H9 (cell line): ENCODE measurements at regions not wholly inside any gene's neighbourhood (a gene's known extent, or its start where the extent isn't known, plus 50 kb on each side); places are given as distances from the start of the nearest gene placed in this dataset.
"Not testable (repeated sequence)": the region's sequence is repeated elsewhere in the genome, so short reads cannot be mapped to it uniquely, and the experiment has no call there.

Experiments used
- DNase-seq: peaks from one replicate; pipeline ENCODE4 v3.0.0-alpha.2; 2017
- H2AFZ ChIP-seq: one replicate; pipeline ENCODE4 v1.6.1; 2013; ENCODE audit warnings: mild to moderate bottlenecking, low read length, control low read depth, moderate library complexity
- H2AK5ac ChIP-seq: 2 replicates; pipeline ENCODE4 v1.6.1; 2013; ENCODE audit warnings: low read length, control low read depth, mixed read lengths; ENCODE audit not compliant: insufficient read length
- H2BK120ac ChIP-seq: one replicate; pipeline ENCODE4 v1.6.1; 2013; ENCODE audit warnings: low read depth, mild to moderate bottlenecking, low read length, control low read depth, inconsistent platforms; ENCODE audit not compliant: poor library complexity, severe bottlenecking
- H2BK12ac ChIP-seq: 2 replicates; pipeline ENCODE4 v1.6.1; 2013; ENCODE audit warnings: low read length, control low read depth, mixed read lengths, low read depth; ENCODE audit not compliant: insufficient read length
- H2BK15ac ChIP-seq: 2 replicates; pipeline ENCODE4 v1.6.1; 2013; ENCODE audit warnings: low read depth, low read length, control low read depth
- H2BK20ac ChIP-seq: one replicate; pipeline ENCODE4 v1.6.1; 2013; ENCODE audit warnings: low read depth, mild to moderate bottlenecking, low read length, control low read depth, inconsistent platforms; ENCODE audit not compliant: poor library complexity, severe bottlenecking
- H2BK5ac ChIP-seq: 2 replicates; pipeline ENCODE4 v1.6.1; 2013; ENCODE audit warnings: low read length, control low read depth, mixed read lengths; ENCODE audit not compliant: insufficient read length
- H3K14ac ChIP-seq: 2 replicates; pipeline ENCODE4 v1.6.1; 2013; ENCODE audit warnings: low read length, control low read depth; ENCODE audit not compliant: insufficient read depth
- H3K18ac ChIP-seq: 2 replicates; pipeline ENCODE4 v1.6.1; 2013; ENCODE audit warnings: low read depth, mild to moderate bottlenecking, mixed read lengths, low read length, control low read depth; ENCODE audit not compliant: insufficient read length
- H3K23ac ChIP-seq: 2 replicates; pipeline ENCODE4 v1.6.1; 2013; ENCODE audit warnings: low read length, control low read depth, mixed read lengths, low read depth; ENCODE audit not compliant: insufficient read length
- H3K23me2 ChIP-seq: 2 replicates; pipeline ENCODE4 v1.6.1; 2013; ENCODE audit warnings: low read depth, mild to moderate bottlenecking, mixed read lengths, low read length, control low read depth; ENCODE audit not compliant: insufficient read length, poor library complexity, severe bottlenecking
- H3K27ac ChIP-seq: 2 replicates; pipeline ENCODE4 v1.5.1; 2013; ENCODE audit warnings: low read length, control low read depth, mixed read lengths, low read depth; ENCODE audit not compliant: insufficient read length
- H3K27me3 ChIP-seq: 2 replicates; pipeline ENCODE4 v1.6.1; 2013; ENCODE audit warnings: low read length, control low read depth, inconsistent platforms; ENCODE audit not compliant: insufficient read depth
- H3K4ac ChIP-seq: 2 replicates; pipeline ENCODE4 v1.6.1; 2013; ENCODE audit warnings: low read depth, mild to moderate bottlenecking, control low read depth, inconsistent platforms, low read length, moderate library complexity
- H3K4me1 ChIP-seq: 2 replicates; pipeline ENCODE4 v1.6.1; 2013; ENCODE audit warnings: low read length, control low read depth, inconsistent platforms; ENCODE audit not compliant: insufficient read depth
- H3K4me2 ChIP-seq: 2 replicates; pipeline ENCODE4 v1.6.1; 2013; ENCODE audit warnings: low read length, control low read depth, mixed read lengths; ENCODE audit not compliant: insufficient read length, insufficient read depth
- H3K56ac ChIP-seq: 2 replicates; pipeline ENCODE4 v1.6.1; 2013; ENCODE audit warnings: low read depth, mild to moderate bottlenecking, mixed read lengths, low read length, control low read depth; ENCODE audit not compliant: insufficient read length
- H3K79me1 ChIP-seq: 2 replicates; pipeline ENCODE4 v1.6.1; 2013; ENCODE audit warnings: low read depth, mild to moderate bottlenecking, moderate library complexity, low read length, control low read depth, inconsistent platforms; ENCODE audit not compliant: insufficient read depth, poor library complexity, severe bottlenecking
- H3K79me2 ChIP-seq: 2 replicates; pipeline ENCODE4 v1.6.1; 2013; ENCODE audit warnings: low read length, control low read depth, inconsistent platforms; ENCODE audit not compliant: insufficient read depth
- H3K9ac ChIP-seq: 2 replicates; pipeline ENCODE4 v1.6.1; 2013; ENCODE audit warnings: low read length, control low read depth, mixed read lengths; ENCODE audit not compliant: insufficient read length; ENCODE audit errors: extremely low read depth
- H3K9me3 ChIP-seq: one replicate; pipeline ENCODE4 v1.6.1; 2013; ENCODE audit warnings: low read depth, low read length, inconsistent platforms; ENCODE audit not compliant: control insufficient read depth
- H3T11ph ChIP-seq: one replicate; pipeline ENCODE4 v1.6.1; 2013; ENCODE audit warnings: mild to moderate bottlenecking, low read length, control low read depth, inconsistent platforms
- H4K20me1 ChIP-seq: one replicate; pipeline ENCODE4 v1.6.1; 2013; ENCODE audit not compliant: control insufficient read depth, insufficient read length, insufficient read depth
- H4K5ac ChIP-seq: 2 replicates; pipeline ENCODE4 v1.6.1; 2013; ENCODE audit warnings: low read depth, mild to moderate bottlenecking, mixed read lengths, low read length, control low read depth; ENCODE audit not compliant: insufficient read length
- H4K8ac ChIP-seq: replicated peaks from 2 replicates; pipeline ENCODE4 v1.6.1; 2013; ENCODE audit warnings: low read length, control low read depth, mixed read lengths, low read depth; ENCODE audit not compliant: insufficient read length
- H4K91ac ChIP-seq: 2 replicates; pipeline ENCODE4 v1.6.1; 2013; ENCODE audit warnings: low read depth, mild to moderate bottlenecking, moderate library complexity, mixed read lengths, low read length, control low read depth; ENCODE audit not compliant: insufficient read length
- H3K27ac Mint-ChIP-seq, 3 experiments: 2 replicates in 2 of 3; 3 replicates in 1 of 3; pipeline ENCODE4 v1.8.0; 2020 to 2021; ENCODE audit warnings: mixed read lengths in 3 of 3, mild to moderate bottlenecking in 1 of 3, moderate library complexity in 1 of 3
- H3K27me3 Mint-ChIP-seq: 2 replicates; pipeline ENCODE4 v1.8.0; 2021; ENCODE audit warnings: low read depth, mild to moderate bottlenecking, moderate library complexity, mixed read lengths
- H3K36me3 Mint-ChIP-seq, 3 experiments: 2 replicates in 2 of 3; 3 replicates in 1 of 3; pipeline ENCODE4 v1.8.0; 2020 to 2021; ENCODE audit warnings: low read depth in 3 of 3, mixed read lengths in 3 of 3; ENCODE audit not compliant: insufficient read depth in 1 of 3
- H3K4me1 Mint-ChIP-seq, 2 experiments: 2 replicates each; pipeline ENCODE4 v1.8.0; 2020; ENCODE audit warnings: mixed read lengths in 2 of 2
- H3K4me3 Mint-ChIP-seq, 2 experiments: 2 replicates in 1 of 2; 3 replicates in 1 of 2; pipeline ENCODE4 v1.8.0; 2020 to 2021; ENCODE audit warnings: mild to moderate bottlenecking in 2 of 2, mixed read lengths in 2 of 2, moderate library complexity in 1 of 2
- H3K9me3 Mint-ChIP-seq, 2 experiments: 2 replicates in 1 of 2; 3 replicates in 1 of 2; pipeline ENCODE4 v1.8.0; 2020; ENCODE audit warnings: mild to moderate bottlenecking in 2 of 2, mixed read lengths in 2 of 2, moderate library complexity in 1 of 2
- WGBS: extraction: QIAGEN DNeasy Blood & Tissue Kit; methylation state at CpG from one replicate; pipeline ENCODE4 v1.1.7; 2013; ENCODE audit warnings: missing lambda C conversion rate, low lambda C conversion rate, mixed read lengths; ENCODE audit not compliant: insufficient read length; ENCODE audit errors: extremely low coverage; 5-methylcytosine and 5-hydroxymethylcytosine counted together

GRCh38 chr3:125741991-125742718, 146.9 kb upstream of the OSBPL11 start:
- H3K79me1 ChIP-seq, H3K23ac ChIP-seq, H3K9ac ChIP-seq, H3K56ac ChIP-seq, H3K4ac ChIP-seq, H4K91ac ChIP-seq, H2AK5ac ChIP-seq, H2BK5ac ChIP-seq, H3K9me3 ChIP-seq, H3K36me3 Mint-ChIP-seq, H4K5ac ChIP-seq, H3K9me3 Mint-ChIP-seq, H4K8ac ChIP-seq, H4K20me1 ChIP-seq, H3K4me2 ChIP-seq, H2BK12ac ChIP-seq, H3K4me3 Mint-ChIP-seq, H2AFZ ChIP-seq, H3K27ac ChIP-seq, H3K27me3 Mint-ChIP-seq, H2BK20ac ChIP-seq, H3K79me2 ChIP-seq, H3T11ph ChIP-seq, H3K4me1 ChIP-seq, H3K14ac ChIP-seq, H2BK120ac ChIP-seq, H3K27me3 ChIP-seq, H3K27ac Mint-ChIP-seq, H3K23me2 ChIP-seq, H3K18ac ChIP-seq, H2BK15ac ChIP-seq, DNase-seq: not testable (repeated sequence)
- no CpG with 5 or more reads among the region's 11 CpGs for WGBS
- H3K4me1 Mint-ChIP-seq, result peaks cover 11 to 12% of the 10 kb centered on the region in 2 experiments
